HG03457 (cell line): ENCODE measurements at regions not wholly inside any gene's neighbourhood (a gene's known extent, or its start where the extent isn't known, plus 50 kb on each side); places are given as distances from the start of the nearest gene placed in this dataset.
"Not testable (repeated sequence)": the region's sequence is repeated elsewhere in the genome, so short reads cannot be mapped to it uniquely, and the experiment has no call there.

ENCODE experiments used
- ATAC-seq: cut with Tn5 transposase; IDR thresholded peaks from one replicate; pipeline ENCODE4 v1.9.1; 2021; ENCODE audit warnings: moderate number of reproducible peaks; ENCODE audit not compliant: unreplicated experiment

DNA sequence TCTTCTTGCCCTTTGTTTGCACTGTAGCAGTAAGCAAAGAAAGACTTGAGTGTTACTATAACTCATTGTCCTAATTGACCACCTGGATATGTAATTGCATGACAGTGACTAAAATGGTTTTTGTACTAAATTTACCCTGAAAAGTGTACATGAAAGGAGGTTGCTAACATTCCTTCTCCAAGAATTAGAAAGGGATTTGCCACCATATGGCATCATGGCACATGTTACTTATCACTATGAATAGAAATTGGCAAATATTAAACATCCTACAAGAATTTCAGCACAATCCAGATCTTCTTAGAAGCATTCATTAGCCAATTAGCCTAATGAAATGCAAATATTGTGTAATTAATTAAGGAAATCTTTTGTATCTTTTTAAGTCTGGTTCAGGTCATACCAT, 834.2 kb downstream of the STPG2 start:
- ATAC-seq = no peak

DNA sequence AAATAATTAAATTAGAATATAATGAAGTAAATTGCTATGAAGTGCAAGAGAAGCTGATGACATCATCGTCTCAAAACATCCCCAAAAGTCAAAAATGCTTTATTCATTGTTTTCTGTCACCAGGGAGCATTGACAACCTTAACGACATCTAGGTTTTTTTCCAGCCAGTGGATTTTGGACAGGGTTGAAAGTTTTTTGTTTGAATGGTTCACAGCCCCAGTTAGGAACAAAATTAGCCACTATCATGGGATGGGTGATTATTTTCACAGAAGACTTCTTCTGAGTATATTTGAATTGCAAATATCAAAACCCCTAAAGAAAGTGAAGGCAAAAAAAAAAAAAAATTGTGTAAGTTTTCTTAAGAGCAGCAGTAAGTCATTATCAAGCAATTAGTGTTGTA, 826.1 kb downstream of the STPG2 start:
- no peak for ATAC-seq

DNA sequence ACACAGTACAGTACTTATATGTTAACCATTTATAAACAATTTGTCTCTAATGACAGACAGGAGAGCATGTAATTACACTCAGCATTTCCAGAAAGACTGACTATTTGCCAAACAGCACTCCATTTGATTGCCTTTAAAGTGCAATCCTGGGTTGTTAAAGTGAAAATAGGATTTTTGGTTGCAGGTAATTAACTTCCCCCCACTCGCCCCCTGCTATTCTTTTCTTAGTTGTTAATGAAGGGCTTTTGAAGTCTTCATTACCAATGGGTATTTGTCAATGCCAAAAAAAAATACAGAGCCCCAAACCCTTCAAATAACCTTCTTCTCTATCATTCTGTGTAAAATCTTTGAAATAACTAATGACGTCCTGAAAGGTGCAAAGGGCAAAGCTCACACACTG, 825.6 kb downstream of the STPG2 start:
- ATAC-seq = no peak

DNA sequence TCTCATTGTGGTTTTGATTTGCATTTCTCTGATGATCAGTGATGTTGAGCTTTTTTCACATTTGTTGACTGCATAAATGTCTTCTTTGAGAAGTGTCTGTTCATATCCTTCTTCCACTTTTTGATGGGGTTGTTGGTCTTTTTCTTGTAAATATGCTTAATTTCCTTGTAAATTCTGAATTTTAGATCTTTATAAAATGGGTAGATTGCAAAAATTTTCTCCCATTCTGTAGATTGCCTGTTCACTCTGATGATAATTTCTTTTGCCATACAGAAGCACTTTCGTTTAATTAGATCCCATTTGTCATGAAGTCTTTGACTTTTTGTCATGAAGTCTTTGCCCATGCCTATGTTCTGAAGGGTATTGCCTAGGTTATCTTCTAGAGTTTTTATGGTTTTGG, 817.5 kb downstream of the STPG2 start:
- not testable (repeated sequence) for ATAC-seq

DNA sequence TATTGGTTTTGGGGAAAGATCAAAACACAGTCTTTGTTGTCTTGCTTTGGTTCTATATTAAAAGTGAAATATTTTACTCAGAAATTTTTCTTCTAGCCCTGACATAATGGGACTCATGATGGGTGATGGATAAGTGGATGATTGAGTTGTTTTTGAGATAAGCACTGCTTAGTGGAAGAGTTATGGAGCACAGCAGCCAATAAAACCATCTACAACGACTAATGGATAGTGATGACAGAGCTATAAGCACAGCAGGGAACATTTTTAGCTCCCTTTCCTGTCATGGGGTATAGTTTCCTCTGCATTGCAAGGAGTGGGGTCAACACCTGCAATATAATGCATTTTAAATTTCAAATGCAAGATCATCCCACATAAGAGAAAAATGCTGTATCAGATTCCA, 812.4 kb downstream of the STPG2 start:
- no peak for ATAC-seq

DNA sequence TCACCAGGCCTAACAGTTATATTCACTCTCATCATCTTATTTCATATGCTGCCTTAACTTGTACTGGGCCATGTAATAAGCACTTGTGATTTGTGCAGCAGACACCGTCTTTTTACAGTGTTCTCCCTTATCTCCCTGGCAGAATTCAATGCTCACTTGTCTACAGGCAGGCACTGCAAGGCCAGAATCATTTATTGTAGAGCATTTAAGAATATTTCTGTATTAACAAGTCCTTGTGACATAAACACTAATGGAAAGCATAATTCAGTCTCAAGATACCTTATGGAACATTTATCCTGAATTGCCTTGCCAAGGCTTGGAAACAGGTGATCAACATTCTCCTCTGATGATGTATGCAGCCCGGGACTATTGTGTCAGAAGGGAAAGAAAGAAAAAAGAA, 808.9 kb downstream of the STPG2 start:
- ATAC-seq = no peak

DNA sequence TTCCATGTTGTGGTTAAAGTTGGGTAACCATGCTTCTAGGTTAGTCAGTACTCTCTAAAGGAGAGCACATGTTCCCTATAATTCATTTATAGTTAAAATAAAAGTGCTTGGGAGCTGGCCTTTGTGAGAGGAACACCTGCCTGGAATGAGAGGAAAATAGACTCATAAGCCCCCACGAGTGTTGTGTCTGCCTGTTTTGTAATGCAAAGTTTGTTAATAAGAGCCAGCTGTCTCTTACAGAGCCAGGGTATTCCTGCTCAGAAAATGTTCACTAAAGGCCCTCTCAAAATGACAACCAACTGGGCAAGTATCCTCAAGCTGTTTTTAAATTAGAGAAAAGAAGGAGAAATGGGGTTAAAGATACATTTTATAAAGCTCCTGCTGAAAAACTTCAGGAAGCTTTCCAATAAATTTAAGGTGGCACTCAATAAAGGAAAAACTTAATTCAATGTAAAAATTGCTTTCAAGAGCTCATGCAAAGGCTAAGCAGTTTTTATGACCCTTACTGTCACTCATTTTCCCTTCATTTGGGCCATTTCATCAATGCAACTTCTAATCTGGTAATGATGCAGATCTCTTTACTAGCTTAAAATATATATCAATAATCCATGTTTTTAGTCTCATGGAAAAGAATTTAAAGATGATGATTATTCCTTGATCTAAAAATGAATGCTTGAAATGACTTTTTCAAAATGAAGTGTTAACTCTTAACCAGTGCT, 793.6 kb downstream of the STPG2 start:
- ATAC-seq = no peak

DNA sequence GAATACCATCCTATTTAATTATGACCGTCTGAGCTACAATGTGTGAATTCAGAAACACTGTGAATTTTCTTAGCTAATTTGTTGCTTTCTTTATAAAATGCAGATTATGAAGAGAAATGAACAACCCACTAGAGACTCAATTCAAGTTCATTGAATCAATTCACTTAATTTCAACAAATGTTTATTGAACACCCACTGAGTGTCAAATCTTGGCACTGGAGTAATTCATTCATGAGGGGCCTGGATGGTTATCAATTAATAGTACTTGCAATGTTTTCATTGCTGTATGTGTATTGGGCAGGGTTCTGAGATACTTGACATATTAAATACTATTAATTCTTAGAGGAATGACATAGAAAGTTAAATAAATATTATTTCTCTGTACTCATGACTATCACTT, 789.4 kb downstream of the STPG2 start:
- no peak for ATAC-seq

DNA sequence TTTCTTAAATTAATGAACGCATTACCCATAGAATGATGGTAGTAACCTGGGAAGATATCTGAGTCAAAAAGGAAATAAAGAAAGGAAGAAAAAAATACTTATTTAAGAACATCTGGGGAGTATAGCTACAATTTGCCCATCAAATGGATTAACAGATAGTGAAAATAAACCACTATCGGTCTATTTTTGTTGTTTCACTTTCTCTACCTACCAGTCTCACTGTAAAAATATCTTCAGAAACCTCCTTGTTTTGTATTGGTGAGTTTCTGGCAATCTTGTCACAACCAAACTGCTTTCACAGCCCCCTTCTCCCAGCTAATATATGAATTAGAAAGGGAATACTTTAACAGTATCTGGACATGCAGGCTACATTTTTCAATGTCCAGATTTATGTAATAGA, 783.5 kb downstream of the STPG2 start:
- ATAC-seq = no peak

DNA sequence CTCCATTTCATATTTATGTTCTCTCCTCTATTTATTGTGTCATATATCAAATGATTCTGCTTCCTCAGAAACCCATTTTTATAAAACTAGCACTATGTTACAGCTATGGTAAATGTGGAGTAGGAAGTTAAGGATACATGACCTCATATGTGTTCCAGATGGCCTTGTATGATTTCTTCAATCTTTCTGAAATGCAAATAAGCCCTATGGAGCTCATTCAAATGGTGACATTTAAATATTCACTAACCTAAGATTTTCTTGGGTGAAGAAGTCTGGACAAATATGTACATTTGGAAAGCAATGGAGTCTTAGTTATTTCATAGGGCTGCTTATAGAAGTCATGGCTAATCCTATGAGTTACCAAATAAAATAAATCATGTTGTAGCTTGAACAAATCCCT, 782.5 kb downstream of the STPG2 start:
- ATAC-seq = no peak

DNA sequence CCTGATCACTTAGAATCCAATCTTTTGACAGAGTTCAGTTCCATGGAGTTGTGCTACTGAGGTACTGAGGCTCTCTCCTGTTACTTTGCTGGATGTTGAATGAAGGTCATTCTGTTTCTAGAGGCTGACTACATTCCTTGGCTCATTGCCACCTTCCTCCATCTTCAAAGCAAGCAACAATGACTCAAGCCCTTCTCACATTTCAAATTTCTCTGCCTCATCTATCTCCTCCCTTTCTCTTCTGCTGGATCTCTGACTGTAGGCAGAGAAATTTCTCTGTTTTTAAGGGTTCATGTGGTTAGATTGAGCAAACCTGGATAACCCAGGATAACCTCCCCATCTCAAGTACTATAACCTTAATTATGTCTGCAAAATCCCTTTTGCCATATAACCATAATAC, 775.4 kb downstream of the STPG2 start:
- ATAC-seq = no peak

DNA sequence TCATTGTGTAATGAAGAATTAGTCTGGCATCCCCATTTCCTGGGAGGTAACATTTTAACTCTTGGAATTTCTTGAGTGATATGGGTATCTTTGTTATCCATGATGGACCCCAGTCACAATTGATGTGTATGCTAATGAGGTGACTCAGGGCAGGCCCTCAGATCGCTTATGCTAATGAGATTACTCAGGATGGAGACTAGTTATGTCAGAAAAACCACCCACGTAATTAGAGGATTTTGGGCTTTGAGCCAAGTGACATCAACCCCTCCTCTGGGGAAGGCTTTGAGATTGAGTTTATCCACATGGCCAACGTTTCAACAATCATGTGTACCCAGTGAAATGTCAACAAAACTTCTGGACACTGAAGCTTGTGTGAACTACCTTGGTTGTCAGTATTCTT, 772.7 kb downstream of the STPG2 start:
- ATAC-seq = no peak

DNA sequence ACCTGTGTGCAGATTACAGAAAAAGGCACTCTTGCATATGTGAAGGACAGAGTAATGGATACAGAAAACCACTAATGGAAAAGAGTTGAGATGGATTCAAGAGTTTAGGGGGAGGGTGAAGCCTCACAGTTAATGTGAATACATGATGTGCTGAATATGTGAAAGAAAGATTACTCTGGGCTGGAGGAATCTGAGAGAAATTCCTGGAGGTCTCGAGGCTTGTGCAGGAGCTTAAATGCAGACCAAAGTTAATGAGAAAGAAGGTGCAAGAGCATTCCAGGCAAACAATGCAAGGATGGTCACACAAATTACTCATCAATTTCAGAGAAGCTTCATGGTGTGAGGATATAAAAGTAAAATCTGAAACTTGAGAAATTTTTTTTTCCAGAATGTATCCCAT, 768.8 kb downstream of the STPG2 start:
- ATAC-seq = no peak

DNA sequence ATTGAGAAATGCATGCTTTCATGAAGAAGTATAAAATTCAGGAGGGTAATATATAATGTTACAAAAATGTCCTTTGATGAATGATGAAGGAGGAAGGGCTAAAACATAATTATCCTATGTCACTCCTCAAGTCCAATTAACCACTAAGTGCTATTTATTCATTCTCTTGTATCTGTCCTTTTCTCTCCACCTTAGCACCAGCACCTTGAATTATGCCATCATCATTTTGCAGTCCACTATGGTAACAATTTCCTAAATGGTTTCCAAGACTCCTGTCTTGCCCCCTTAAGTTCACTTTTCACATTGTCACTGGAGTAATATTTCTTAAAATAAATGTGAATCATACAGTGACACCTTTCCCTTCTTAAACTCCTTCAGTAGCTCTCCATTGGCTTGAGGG, 756.3 kb downstream of the STPG2 start:
- ATAC-seq = no peak

DNA sequence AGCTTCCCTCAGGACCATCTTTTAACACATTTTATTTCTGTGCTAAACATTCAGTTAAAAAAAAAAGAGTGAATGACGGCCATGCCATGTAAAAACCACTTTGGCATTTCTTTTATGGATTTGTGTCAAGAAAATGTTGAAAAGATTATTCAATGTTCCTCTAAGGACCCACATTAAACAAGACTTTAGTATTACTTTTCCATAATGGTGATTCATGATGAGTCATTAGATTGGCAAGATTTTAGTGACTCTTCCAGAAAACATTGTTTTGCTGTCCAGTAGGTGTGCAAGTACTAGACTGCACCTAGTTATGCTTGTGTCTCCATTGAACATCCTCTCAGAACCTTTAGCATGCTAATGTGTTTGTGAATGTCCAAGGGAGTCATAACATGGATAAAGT, 748.6 kb downstream of the STPG2 start:
- no peak for ATAC-seq

DNA sequence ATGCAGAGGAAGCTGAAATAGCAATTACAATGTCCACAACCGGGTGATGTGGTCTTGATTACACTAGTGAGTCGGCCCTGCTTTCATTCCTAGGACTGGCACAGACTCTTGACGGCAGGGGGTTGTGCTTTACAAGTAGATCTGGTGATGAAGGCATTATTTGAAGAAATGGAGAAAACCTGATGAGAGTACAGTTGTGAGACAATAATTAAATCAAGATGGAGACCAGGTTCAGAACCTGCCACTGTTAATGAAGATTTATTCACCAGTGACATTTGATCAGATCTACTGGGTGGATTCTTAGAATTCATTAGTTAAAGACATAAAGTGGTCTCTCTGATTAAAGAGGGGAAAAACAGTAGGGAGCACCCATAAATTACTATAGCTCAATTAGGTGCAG, 747.2 kb downstream of the STPG2 start:
- no peak for ATAC-seq

DNA sequence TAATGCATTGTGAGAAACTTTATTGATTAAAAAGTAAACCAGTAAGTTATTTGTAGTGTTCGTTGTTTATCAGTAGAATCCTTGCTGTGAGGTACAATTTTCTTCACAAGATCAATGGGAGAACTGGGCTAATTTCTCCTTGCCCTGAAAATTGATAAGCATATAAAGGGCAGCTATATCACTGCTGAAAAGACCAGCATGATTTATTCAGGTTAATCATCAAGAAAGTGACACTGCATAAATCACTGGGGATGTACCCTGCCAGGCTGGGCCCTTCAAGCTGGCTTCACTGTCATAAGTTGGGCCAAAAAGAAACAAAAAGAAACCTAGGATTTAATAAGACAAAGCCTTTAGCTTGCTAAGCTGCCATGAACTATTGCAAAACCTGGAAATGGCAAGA, 746.7 kb downstream of the STPG2 start:
- no peak for ATAC-seq

DNA sequence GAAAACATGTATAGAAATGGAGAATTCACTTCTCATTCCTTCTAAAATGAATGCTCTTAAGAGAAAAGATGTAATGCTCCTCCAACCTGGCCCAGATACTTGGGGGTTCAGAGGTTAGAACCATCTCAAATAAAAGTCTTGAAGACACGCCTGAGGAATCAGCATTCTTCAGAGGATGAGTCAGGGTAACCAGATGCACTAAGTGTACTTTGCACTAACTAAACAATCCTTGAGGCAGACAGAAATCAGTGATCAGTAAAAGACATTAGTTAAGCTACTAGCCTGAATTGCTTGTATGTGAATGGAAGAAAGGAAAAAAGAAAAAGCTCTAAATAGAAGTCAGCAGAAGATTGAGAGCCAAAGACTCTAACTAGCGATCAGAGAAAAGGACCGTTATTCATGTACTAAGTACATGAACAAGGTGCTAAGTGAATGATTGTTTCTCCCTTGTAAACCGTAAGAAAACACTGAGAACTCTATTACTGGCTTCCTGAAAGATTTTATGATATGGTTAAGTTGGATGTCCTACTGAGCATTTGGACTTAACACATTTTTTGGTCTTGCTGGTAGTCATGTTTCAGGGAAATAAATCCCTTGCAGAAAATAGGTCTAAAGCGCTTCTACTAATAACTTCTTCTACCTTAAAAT, 738.3 kb downstream of the STPG2 start:
- no peak for ATAC-seq

DNA sequence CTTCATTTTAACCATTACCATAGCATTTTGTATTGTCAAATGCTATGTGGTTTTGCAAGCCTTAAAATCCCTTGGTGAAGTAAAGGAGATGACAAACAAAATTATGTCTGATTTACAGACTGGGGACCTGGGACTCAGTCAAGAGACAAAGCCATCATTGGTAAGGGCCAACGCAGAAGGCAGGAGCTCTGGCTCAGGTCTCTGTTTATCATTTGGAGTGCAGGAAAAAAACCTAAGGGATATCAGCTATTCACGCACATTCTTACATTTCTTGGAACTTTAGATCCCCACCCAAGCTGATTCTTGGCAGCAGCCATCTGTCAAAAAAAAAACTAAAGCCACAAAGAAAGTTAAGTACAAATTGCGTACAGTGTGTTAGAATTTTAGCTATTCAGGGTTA, 731.9 kb downstream of the STPG2 start:
- no peak for ATAC-seq

DNA sequence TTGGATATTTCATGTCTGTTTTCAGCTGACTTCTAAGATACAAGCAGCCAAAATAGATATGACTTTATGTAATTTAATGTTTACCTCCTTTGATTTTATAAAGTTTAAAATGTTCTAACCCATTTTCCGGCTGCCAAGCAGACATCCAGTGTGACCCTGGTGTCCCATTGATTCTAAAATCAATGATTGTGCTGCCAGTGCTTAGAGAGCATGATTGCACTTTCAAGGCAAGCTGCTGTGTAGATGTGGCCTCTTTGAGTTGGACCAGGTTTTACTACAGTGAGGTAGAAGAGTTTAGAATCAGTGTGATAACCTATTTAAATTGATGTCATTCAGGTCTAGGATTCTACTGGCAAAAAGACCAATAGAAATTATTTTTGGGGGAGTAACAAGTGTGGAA, 730.9 kb downstream of the STPG2 start:
- ATAC-seq = no peak

DNA sequence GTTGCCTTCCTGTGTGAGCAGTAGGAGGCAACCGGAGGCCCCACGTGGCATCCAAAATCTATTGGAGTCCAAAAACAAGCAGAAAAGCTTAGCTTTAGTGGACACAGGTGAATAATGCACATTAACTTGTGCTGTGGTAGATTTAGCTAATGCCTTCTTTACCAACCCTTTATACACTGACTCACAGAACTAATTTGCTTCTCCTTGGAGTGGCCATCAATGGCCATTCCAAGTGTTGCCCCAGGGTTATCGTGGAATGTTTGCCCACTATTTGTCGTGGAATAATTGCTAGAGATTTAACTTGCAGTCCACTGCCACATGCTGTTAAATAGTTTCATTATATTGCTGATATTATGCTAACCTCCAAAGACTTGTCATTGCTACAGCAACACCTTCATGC, 729.1 kb downstream of the STPG2 start:
- ATAC-seq = no peak

DNA sequence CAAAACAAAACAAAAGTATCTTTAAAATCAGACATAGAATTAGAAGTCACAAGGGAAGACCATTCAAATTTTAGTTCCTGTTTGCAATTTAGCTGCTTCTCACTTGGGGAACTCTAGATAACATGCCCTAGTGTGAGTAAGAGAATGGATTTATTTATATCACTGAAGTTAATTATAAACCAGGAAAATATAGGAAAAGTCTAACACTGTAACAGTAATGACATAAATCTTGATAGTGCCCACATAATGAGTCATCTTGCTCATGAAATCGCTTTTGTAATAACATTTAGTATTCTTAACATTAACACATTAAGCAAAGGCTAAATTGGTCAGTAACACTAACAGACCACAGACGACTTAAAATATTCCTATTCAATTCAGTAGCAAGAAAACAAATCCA, 710.7 kb downstream of the STPG2 start:
- no peak for ATAC-seq
